Activated CD4-positive, alpha-beta T cell treated with anti-CD3 and anti-CD28 coated beads for 24 hours (primary cell): ENCODE measurements at regions not wholly inside any gene's neighbourhood (a gene's known extent, or its start where the extent isn't known, plus 50 kb on each side); places are given as distances from the start of the nearest gene placed in this dataset.
"Not testable (repeated sequence)": the region's sequence is repeated elsewhere in the genome, so short reads cannot be mapped to it uniquely, and the experiment has no call there.

Experiments used
- DNase-seq, 2 donors: peaks; one replicate each; pipeline ENCODE4 v3.0.0-alpha.2; 2020; ENCODE audit warnings: low read depth in 2 of 2

DNA sequence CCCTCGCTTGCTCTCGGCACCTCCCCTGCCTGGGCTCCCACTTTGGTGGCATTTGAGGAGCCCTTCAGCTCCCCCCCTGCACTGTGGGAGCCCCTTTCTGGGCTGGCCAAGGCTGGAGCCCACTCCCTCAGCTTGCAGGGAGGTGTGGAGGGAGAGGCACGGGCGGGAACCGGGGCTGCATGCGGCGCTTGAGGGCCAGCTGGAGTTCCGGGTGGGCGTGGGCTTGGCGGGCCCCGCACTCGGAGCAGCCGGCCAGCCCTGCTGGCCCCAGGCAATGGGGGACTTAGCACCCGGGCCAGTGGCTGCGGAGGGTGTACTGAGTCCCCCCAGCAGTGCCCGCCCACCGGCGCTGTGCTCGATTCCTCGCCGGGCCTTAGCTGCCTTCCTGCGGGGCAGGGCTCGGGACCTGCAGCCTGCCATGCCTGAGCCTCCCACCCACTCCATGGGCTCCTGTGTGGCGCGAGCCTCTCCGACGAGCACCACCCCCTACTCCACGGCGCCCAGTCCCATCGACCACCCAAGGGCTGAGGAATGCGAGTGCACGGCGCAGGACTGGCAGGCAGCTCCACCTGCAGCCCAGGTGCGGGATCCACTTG, 730.0 kb upstream of the SEMA6A start:
- DNase-seq = not testable (repeated sequence)

DNA sequence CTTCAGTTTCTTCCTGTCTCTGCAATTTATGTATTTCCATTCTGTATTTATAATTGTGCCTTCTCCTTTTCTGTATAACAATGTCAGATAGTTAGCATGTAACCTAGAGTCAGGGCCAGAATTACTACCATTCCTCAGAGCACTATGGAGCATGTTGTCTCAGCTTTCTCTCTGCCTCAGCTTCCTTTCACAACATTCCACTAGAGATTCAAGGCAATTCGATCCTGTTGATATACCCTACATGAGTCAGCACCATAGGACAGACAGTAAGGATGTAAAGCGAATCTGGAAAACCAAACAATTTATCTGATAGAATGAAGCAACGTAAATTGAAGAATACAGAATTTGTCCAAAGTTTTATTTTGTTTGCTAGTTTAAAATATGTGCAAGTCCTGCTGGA, 728.3 kb upstream of the SEMA6A start:
- DNase-seq = no peak

DNA sequence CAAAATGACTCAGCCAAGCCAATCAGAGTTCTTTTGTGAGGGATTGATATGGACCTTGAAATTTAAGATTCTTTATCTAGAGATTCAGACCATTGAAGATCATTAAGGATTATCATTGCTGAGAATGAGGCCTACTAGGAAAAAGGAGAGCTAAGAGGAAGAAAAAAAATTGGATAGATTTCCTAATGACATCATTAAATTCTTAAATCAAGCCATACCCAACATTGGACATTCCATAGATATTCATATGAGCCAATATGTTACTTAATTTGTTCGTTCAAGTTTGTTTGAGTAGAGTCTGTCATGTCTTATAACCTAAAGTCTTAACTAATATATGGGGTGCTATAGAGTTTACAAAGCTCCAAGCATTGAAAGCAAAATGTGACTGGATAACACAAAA, 727.9 kb upstream of the SEMA6A start:
- no peak for DNase-seq

DNA sequence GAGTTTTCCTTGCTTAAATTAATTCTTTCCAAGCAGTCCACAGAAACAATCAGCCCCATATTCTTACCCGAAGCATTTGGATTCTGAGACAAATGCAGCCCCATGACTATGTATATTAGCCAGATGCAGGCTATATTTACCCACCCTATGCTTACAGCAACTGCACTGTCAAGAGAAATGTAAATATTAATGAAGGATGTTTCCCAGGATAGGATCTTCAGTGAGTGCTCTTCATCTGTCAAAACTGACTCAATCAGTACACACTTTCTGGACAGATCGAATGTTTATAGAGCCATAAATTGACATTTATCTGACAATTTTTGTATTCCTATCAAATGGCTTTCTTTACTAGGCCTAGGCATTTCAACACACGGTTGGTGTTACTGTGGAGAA, 725.3 kb upstream of the SEMA6A start:
- DNase-seq = no peak

DNA sequence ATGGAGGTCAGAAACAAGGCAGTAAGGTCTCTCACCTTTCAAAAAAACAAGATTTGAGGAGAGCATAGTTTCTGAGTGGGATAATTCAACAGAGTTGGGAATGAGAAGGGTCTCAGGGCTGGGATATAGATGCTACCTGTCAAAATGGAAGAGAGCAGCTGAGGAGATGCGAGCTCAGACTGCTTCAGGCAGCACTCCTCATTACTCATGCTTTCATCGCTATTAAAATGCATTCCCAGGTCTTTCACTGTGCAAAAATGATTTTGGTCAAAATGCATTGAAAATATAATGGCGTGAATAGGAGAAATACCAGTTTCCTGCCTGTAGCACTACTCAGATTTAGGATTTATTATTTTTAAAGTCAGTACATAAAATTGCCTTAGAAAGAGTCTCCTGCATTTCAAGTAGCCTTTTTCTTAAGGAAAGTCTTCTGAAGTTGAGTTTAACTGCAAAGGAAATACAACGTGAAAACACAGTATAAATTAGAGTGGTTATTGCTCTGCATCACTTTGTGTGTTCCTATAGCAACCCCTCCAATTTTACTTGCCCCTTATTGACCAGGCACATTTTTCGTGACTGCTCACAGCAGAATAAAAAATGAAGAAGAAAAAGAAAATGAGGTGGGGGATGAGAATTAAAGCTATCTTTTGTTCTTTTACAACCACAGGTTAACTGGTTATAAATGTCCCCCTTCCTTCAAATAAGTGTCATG, 724.8 kb upstream of the SEMA6A start:
- no peak for DNase-seq

DNA sequence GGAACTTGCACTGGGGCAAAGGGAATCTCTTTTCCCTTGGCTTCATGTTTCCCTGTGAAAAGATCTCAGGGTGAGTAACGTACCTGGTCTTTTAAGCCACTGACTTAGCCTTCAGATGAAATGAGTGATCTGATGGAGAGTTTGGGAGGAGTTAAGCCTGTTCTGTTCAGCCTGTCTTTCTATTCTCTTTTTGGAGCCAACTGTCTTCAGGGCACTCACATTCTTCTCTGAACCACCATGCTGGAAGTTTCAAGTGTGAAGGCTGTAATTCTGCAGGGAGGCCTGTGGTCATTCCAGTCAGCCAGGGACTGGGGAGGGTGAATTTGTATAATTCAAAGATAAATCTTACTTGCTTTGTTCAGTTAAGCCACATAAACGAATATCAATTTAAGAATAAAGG, 722.2 kb upstream of the SEMA6A start:
- DNase-seq = no peak

DNA sequence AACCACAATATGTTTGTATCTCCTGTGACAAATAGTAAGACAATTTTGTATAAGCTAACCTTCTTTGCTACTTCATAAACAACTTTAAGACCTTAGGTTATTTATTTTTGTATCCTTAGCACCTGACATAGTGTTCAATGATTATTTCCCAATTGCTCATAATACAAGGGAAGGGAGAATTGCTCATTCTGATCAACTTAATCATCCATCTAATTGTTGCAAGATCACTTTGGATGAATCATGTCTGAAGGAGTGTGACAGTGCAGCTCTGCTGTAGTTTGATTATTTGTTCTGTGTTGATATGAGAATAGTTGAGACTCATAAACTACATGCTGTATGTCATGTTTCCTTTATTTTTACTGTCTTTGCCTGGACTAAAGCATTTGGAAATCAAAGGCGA, 721.3 kb upstream of the SEMA6A start:
- DNase-seq = no peak

DNA sequence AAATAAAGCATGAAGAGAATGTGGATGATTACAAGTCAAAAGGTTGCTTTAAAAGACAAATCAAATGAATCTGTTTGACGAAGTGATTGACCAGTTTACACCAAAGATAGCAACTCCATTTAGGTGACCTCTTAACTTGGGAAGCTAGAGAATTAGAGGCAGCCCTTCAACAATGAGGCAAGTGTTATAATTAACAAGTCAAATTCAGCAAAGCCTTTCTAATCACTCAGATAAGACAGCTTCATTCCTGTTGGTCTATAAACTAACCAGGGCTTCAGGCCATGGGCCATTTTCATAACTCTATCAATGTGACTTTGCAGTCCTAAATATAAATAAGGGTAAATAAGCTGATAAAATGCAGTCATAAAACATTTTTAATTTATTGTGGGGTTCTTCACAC, 712.2 kb upstream of the SEMA6A start:
- DNase-seq = no peak

DNA sequence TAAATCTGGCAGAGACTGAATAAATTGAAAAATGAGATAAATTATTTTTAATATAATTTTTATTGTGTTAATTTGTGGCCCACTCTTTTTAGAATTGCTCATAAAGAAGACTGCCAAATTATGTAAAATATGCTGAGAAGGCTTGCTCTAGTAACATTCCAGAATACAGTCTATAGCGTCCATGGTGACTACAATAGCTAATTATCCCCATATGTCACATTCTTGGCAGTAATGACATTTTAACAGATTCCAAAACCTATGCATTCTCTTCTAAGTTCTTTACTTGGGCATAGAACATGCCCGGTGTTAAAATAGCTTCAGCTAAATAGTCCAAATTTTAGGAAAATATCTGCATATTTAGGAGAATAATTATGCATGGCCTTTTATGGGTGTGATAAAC, 697.0 kb upstream of the SEMA6A start:
- no peak for DNase-seq

DNA sequence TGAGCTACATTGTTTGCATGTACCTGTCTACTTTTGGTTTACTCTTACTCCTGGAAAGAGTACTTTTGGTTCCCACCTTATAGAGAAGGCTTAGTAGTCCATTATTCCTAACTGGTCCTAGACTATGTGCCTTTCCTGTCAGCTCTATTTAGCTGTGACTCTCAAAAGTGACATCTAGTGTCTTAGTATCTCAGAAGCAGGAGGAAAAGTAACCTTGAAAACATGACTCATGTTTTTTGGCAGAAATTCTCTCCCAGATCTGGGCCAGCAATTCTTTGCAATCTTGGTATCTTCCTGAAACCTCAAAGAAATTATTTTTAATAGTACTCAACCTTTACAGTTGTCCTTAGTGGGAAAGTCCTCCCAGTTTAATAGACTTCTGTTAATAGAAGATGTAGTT, 691.7 kb upstream of the SEMA6A start:
- no peak for DNase-seq

DNA sequence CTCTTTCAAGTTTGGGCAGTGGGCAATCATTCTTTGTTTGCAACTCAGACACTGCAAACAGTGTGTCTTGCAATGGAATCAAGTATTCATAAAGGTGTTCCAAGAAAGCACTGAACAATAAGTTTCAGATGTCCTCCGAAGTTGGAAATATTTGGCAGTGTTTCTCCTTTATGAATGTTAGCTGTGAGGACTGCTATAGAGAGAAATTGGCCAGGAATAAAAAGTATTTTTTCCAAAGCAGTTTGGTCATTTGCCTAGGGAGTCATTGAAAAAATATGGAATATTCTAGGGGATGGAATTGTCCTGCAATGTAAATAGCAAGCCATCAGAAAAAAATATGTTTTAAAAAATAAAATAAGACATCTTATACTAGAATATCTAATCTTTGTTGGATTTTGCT, 688.6 kb upstream of the SEMA6A start:
- DNase-seq = no peak

DNA sequence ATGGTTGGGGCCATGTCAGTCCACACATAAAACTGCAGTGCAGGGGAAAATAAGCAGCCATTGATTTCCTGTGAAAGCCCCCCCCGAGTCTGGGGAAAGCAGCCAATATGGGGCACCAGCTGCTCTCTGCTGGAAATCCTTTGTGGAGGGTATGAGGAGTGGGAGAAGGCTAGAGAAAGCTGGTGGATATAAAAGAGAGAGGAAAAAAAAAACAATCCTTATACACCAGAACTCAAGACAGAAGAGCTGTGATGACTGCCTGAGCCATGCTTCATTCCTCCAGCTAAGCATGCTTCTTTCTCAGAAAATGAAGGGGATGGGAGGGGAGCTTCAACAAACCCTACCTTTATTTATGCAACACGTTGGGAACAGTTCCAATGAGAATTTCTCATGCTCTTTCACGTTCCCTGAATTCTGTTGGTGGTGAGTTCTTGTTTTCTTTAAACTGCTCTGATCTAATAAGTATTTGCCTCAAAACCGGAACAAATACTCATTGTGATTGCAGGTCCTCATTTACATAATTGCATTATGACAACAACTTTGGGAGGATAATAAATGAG, 688.0 kb upstream of the SEMA6A start:
- DNase-seq = no peak

DNA sequence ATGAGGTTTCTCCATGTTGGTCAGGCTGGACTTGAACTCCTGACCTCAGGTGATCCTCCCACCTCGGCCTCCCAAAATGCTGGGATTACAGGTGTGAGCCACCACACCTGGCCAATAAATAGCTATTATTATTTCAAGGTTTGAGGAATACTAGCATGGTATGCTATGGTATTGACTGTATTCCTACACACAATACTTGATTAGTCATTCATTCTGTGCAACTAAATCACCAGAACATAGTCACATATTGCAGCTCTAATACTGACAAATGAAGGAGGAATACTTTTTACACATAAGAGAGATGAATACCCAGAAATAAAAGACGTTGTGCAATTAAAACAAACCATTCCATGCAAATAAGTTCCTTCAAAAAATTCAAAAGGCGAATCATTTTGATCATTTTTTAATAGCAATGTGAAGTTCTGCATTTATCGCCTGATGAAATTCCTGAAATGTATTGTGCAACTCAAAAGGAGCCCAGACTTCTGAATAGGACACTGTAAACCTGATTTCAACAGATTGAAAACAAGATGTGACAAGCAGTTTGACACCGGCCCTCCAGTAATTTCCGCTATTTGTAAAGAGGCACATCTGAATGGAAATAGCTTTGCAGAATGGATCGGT, 687.4 kb upstream of the SEMA6A start:
- DNase-seq = no peak

DNA sequence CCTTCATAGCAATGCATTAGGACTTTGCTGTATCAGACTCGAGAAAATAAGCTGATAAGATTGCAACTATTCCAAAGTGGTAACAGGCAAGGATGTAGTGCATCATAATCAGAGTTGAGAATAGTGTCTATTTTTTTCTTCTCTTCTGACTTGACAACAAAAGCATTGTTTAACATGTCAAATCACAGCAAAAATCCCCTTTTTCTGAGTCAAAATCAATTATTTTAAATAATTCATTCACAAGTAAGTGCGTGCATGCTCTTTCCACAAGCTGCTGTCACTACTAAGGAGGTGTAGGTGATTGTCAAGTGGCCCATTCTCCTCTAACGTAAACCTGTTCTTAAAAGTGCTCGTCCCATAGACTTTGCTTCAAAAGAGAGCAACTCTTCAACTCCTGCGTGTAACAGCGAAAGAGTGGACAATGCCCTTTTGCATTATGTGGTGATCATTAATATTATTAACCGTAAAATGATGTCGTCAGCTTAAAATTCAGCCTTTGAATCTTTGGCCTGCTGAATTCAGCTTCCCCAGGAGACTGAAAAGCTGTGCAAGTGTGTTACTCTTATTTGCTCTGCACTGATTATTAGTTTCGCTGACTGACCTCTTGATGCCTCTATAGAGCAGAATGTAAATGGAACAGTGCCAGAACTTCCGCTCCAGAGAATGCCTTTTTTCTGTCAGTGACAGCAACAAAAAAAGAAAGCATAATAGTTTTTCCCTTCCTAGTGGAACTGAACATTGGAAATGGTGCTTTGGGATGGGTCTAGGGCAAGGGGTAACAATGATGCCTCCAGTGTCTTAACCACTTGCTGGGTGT, 680.8 kb upstream of the SEMA6A start:
- no peak for DNase-seq

DNA sequence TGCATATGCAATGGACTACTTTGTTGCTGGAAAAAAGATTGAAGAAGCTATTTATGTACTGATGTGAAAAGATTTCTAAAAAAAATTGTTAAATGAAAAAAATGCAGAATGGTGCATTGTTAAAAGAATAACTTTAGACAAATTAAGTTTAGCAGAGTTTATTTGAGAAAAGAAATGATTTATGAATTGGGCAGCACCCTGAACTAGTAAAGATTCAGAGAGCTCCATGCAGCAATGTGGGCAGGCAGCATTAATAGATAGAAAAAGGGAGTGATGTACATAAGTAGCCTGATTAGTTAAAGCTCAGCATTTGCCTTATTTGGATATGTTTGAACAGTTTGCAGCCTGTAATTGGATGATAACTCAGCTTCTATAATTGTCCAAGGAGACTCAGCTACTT, 677.9 kb upstream of the SEMA6A start:
- no peak for DNase-seq

DNA sequence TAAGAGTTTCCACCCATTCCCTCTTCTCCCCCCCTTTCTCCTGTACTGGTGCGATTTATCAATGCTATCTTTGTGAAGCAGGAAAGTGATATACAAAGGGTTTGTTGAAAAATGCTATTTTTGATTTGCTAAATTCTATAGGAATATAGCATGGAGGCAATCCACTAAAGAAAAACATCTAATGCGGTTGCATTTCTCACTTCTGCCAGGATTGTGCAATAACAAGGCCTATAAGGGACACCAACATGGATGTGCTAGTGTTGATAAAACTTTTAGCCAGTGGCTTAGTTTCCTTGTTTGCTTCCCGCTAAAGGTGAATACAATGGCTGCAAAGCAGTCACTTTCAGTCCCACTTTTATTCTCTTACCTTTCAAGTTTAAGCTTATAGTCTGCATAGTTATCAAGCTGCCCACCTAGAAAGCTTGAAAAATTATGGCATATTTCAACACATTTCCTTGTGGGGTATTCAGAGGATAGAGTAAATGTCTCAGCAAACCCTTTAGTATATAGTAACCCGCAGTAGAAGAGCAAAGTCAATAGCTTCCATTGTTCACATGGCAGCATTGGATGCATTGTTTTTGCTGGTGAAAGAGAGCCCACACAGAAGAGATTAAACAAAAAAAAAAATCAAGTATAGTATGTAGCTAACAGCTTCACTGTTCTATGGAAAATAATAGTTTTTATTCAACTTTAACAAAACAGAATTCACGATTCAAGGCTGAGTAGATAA, 674.6 kb upstream of the SEMA6A start:
- no peak for DNase-seq

DNA sequence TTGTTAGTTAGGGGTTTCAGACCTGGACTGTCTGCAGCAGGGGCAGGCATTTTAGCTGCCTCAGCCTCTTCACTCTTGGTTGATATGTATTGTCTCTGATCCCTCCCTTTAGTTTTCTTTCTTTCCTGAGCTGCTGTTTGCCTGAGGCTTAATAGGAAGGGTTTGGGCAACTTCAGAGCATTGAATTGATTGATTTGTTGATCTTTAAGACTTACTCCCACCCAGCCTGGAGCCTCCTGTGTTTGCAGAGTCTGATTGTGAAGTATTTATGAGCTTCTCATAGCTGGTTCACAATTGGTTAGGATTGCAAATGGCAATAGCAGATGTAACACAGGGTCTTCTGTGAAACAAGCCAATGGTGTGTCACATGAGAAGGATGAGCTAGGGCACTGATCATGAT, 671.8 kb upstream of the SEMA6A start:
- DNase-seq = no peak

DNA sequence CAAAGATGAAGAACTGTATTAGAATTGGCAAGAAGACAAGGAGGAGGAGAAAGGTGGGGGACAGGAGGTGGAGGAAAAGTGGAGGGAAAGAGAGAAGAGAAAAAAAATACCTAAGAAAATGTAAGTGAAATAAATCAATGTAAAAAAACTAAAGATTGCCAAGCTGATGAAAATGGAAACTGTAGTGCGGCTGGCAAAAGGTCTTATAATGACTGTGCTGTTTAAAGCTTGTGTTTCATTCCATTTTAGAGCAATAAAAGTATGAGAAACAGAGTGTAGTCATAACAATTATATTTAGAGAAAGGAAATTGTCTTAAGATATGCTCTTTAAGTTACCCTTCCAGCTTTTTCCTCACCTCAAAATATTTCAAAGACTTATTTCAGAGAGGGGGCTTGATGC, 670.5 kb upstream of the SEMA6A start:
- no peak for DNase-seq

DNA sequence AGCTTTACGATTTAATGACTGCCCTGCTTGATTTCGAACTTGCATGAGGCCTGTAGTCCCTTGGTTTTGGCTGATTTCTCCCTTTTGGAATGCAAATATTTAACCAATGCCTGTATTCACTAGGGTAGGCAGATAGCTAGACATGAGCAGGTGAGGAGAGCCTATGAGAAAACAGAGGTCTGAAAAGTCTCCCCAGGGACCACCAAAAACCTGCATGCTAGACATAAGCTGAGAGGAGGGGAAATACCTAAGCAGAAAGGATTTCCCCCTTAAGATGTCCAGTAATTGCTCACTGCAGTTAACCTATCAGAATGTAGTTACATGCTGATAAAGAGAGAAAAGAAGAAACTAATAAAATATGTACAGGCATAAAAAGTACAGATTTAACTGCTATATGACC, 667.4 kb upstream of the SEMA6A start:
- DNase-seq = no peak

DNA sequence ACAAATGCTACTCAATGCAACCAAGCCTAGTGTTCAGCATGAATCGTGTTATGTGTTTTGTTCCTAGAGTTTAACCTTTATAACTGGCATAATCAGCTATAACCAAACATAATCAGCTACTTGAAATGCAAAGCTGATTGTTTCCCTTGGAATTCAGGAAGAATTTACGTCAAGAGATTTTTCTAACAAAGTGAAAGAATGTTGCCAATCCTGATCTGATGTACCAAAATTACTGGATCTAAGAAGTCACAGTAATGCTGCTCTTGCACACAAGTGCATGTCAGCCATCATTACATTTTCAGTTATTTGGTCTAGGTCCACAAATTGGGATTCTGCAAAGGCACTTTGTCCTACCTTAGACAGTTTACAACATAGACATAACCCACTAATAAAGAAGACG, 662.3 kb upstream of the SEMA6A start:
- DNase-seq = no peak

DNA sequence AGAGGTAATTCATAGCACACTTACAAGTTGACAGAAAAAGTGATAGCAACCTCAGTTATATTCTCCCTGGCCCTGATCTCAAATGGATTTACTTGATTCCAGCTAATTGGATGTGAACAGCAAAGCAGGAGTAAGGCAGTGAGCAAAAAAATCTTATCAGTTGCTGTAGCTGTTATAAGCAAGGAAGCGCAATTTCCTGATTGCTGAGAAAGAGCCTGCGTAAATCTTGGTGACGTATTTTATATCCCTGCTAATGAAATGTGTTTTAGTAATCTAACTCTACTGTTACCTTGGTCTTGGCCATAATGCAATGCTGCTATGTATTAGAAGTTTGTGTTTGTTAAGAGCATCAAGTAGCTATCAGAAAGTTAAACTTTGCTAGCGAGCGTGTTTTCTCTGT, 661.2 kb upstream of the SEMA6A start:
- DNase-seq = no peak

DNA sequence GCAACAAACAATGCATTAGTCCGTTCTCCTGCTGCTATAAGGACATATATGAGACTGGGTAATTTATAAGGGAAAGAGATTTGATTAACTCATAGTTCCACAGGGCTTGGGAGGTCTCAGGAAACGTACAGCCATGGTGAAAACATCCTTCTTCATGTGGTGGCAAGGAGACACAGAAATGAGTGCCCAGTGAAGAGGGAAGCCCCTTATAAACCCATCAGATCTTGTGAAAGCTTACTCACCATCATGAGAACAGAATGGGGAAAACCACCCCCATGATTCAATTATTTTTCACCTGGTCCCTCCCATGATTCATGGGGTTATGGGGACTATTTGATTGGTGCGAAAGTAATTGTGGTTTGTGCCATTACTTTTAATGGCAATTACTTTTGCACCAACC, 655.8 kb upstream of the SEMA6A start:
- DNase-seq = no peak
